Thymus (tissue), 11 donors: ENCODE measurements at regions not wholly inside any gene's neighbourhood (a gene's known extent, or its start where the extent isn't known, plus 50 kb on each side); places are given as distances from the start of the nearest gene placed in this dataset.

ENCODE experiments used
- DNase-seq, 9 donors: peaks; one replicate each; pipeline ENCODE4 v3.0.0-alpha.2; 2013; ENCODE audit warnings: low spot score in 9 of 9, low read depth in 6 of 9, missing footprints in 1 of 9
- H3K27ac ChIP-seq, 2 donors: one replicate each; pipeline ENCODE4 v1.5.1; 2013; ENCODE audit warnings: control low read depth in 1 of 2, low read depth in 1 of 2, low read length in 1 of 2, mild to moderate bottlenecking in 1 of 2, moderate library complexity in 1 of 2
- H3K27me3 ChIP-seq, 2 donors: one replicate each; pipeline ENCODE4 v1.5.1; 2013; ENCODE audit warnings: low read length in 1 of 2; ENCODE audit not compliant: control insufficient read depth in 2 of 2, insufficient read depth in 1 of 2
- H3K36me3 ChIP-seq, 2 donors: one replicate each; pipeline ENCODE4 v1.5.1; 2013; ENCODE audit warnings: low read length in 1 of 2, mild to moderate bottlenecking in 1 of 2, moderate library complexity in 1 of 2; ENCODE audit not compliant: control insufficient read depth in 2 of 2, insufficient read depth in 2 of 2
- H3K4me1 ChIP-seq, 2 donors: one replicate each; pipeline ENCODE4 v1.5.1; 2013; ENCODE audit warnings: low read length in 2 of 2; ENCODE audit not compliant: control insufficient read depth in 2 of 2, insufficient read depth in 2 of 2
- H3K4me3 ChIP-seq, 2 donors: one replicate each; pipeline ENCODE4 v1.5.1; 2013; ENCODE audit warnings: low read length in 2 of 2, control low read depth in 1 of 2, mild to moderate bottlenecking in 1 of 2
- H3K9me3 ChIP-seq, 2 donors: one replicate each; pipeline ENCODE4 v1.5.1; 2013; ENCODE audit warnings: low read length in 1 of 2, mild to moderate bottlenecking in 1 of 2; ENCODE audit not compliant: control insufficient read depth in 2 of 2, insufficient read depth in 1 of 2
- WGBS: extraction: QIAGEN DNeasy Blood & Tissue Kit; methylation state at CpG from one replicate; pipeline ENCODE4 v1.1.7; 2013; 5-methylcytosine and 5-hydroxymethylcytosine counted together
- donor health status: healthy.

GRCh38 chr1:239601108-239601507 lies 214.7 kb downstream of the CHRM3 start:
- DNase-seq = no peak
- Histone ChIP-seq H3K4me1 (no peaks in the 10 kb centered on the region), H3K36me3 (no peaks in the 10 kb centered on the region), H3K27ac (no peak overlapping the region), H3K4me3 (no peak overlapping the region), H3K9me3 (no peaks in the 10 kb centered on the region), H3K27me3 (no peaks in the 10 kb centered on the region)

- H3K4me3 ChIP-seq = no peak overlapping the region
- 93% methylated on average over 3 of the region's 3 CpGs for WGBS
- no peak for DNase-seq
- no peaks in the 10 kb centered on the region for H3K27me3 ChIP-seq
- H3K9me3 ChIP-seq = no peaks in the 10 kb centered on the region
- no peaks in the 10 kb centered on the region for H3K36me3 ChIP-seq
- H3K4me1 ChIP-seq = no peaks in the 10 kb centered on the region
- no peak overlapping the region for H3K27ac ChIP-seq
Measured at GRCh38 chr1:239603530-239603929, 217.2 kb downstream of the CHRM3 start.

GRCh38 chr1:239606850-239607400 lies 220.6 kb downstream of the CHRM3 start:
- WGBS = 87% methylated on average over 2 of the region's 2 CpGs
- no peaks in the 10 kb centered on the region for H3K36me3 ChIP-seq
- no peaks in the 10 kb centered on the region for H3K27me3 ChIP-seq
- DNase-seq = no peak
- no peaks in the 10 kb centered on the region for H3K9me3 ChIP-seq
- no peaks in the 10 kb centered on the region for H3K4me1 ChIP-seq
- H3K4me3 ChIP-seq = no peak overlapping the region
- no peak overlapping the region for H3K27ac ChIP-seq

GRCh38 chr1:239608469-239608868 lies 222.1 kb downstream of the CHRM3 start:
- H3K27me3 ChIP-seq = no peaks in the 10 kb centered on the region
- H3K36me3 ChIP-seq = no peaks in the 10 kb centered on the region
- no peaks in the 10 kb centered on the region for H3K9me3 ChIP-seq
- no peaks in the 10 kb centered on the region for H3K4me1 ChIP-seq
- no peak overlapping the region for H3K27ac ChIP-seq
- WGBS = 98% methylated on average over 6 of the region's 6 CpGs
- DNase-seq = no peak
- H3K4me3 ChIP-seq = no peak overlapping the region

GRCh38 chr1:239612379-239612778 lies 226.0 kb downstream of the CHRM3 start:
- Histone ChIP-seq H3K4me3 (no peak overlapping the region), H3K27ac (no peak overlapping the region), H3K9me3 (no peaks in the 10 kb centered on the region), H3K36me3 (no peaks in the 10 kb centered on the region), H3K27me3 (no peaks in the 10 kb centered on the region), H3K4me1 (no peaks in the 10 kb centered on the region)
- WGBS = 98% methylated on average over 1 of the region's 1 CpG
- DNase-seq = no peak

- no peaks in the 10 kb centered on the region for H3K4me1 ChIP-seq
- DNase-seq = no peak
- no peaks in the 10 kb centered on the region for H3K36me3 ChIP-seq
- no peaks in the 10 kb centered on the region for H3K27me3 ChIP-seq
- 70% methylated on average over 1 of the region's 1 CpG for WGBS
- H3K27ac ChIP-seq = no peak overlapping the region
- H3K9me3 ChIP-seq = no peaks in the 10 kb centered on the region
- H3K4me3 ChIP-seq = no peak overlapping the region
Measured at GRCh38 chr1:239616673-239617072, 230.3 kb downstream of the CHRM3 start.

- no peaks in the 10 kb centered on the region for H3K9me3 ChIP-seq
Measured at GRCh38 chr1:239617259-239617658, 230.9 kb downstream of the CHRM3 start.

GRCh38 chr1:239617731-239618130 lies 231.4 kb downstream of the CHRM3 start:
- no peaks in the 10 kb centered on the region for H3K4me1 ChIP-seq
- H3K9me3 ChIP-seq = no peaks in the 10 kb centered on the region
- DNase-seq = no peak
- no peaks in the 10 kb centered on the region for H3K27me3 ChIP-seq
- H3K27ac ChIP-seq = no peak overlapping the region
- 84% methylated on average over 5 of the region's 5 CpGs for WGBS
- no peak overlapping the region for H3K4me3 ChIP-seq
- no peaks in the 10 kb centered on the region for H3K36me3 ChIP-seq

More at GRCh38 chr1:239617259-239617658, 230.9 kb downstream of the CHRM3 start:
- Histone ChIP-seq H3K4me3 (no peak overlapping the region), H3K4me1 (no peaks in the 10 kb centered on the region), H3K27me3 (no peaks in the 10 kb centered on the region), H3K36me3 (no peaks in the 10 kb centered on the region), H3K27ac (no peak overlapping the region)
- DNase-seq = no peak
- WGBS = 94% methylated on average over 6 of the region's 6 CpGs

- H3K36me3 ChIP-seq = no peaks in the 10 kb centered on the region
- H3K4me3 ChIP-seq = no peak overlapping the region
- no peaks in the 10 kb centered on the region for H3K4me1 ChIP-seq
- 98% methylated on average over 3 of the region's 3 CpGs for WGBS
- no peaks in the 10 kb centered on the region for H3K9me3 ChIP-seq
- H3K27me3 ChIP-seq = no peaks in the 10 kb centered on the region
- no peak for DNase-seq
- H3K27ac ChIP-seq = no peak overlapping the region
Measured at GRCh38 chr1:239619190-239619589, 232.8 kb downstream of the CHRM3 start.

GRCh38 chr1:239630767-239631166 lies 244.4 kb downstream of the CHRM3 start:
- Histone ChIP-seq H3K4me3 (no peak overlapping the region), H3K27ac (no peak overlapping the region), H3K27me3 (no peaks in the 10 kb centered on the region), H3K4me1 (no peaks in the 10 kb centered on the region), H3K36me3 (no peaks in the 10 kb centered on the region), H3K9me3 (no peaks in the 10 kb centered on the region)
- DNase-seq = no peak
- WGBS = 96% methylated on average over 3 of the region's 3 CpGs
